Liver (tissue), 8 donors: ENCODE measurements at regions not wholly inside any gene's neighbourhood (a gene's known extent, or its start where the extent isn't known, plus 50 kb on each side); places are given as distances from the start of the nearest gene placed in this dataset.

Experiments used
- DNase-seq: peaks from one replicate; pipeline ENCODE4 v3.0.0-alpha.2; 2017; ENCODE audit warnings: low spot score
- H3K27ac ChIP-seq, 2 donors: one replicate each; pipeline ENCODE4 v1.7.0; 2013; ENCODE audit warnings: inconsistent platforms in 2 of 2, low read length in 2 of 2, control low read depth in 1 of 2, low read depth in 1 of 2, mild to moderate bottlenecking in 1 of 2
- H3K27me3 ChIP-seq, 4 donors: one replicate each; pipeline versions ENCODE4 v1.6.1 to v1.7.0; 2013; ENCODE audit warnings: low read length in 3 of 4, inconsistent platforms in 1 of 4, mild to moderate bottlenecking in 1 of 4, moderate library complexity in 1 of 4; ENCODE audit not compliant: control insufficient read depth in 4 of 4, insufficient read depth in 4 of 4
- H3K36me3 ChIP-seq, 4 donors: one replicate each; pipeline versions ENCODE4 v1.6.1 to v1.7.0; 2013; ENCODE audit warnings: low read length in 3 of 4, mild to moderate bottlenecking in 3 of 4, low read depth in 1 of 4, moderate library complexity in 1 of 4; ENCODE audit not compliant: control insufficient read depth in 4 of 4, insufficient read depth in 3 of 4
- H3K4me1 ChIP-seq, 4 donors: one replicate each; pipeline versions ENCODE4 v1.6.1 to v1.7.0; 2013; ENCODE audit warnings: low read length in 3 of 4, mild to moderate bottlenecking in 3 of 4, moderate library complexity in 1 of 4; ENCODE audit not compliant: control insufficient read depth in 4 of 4, insufficient read depth in 4 of 4
- H3K4me3 ChIP-seq, 3 donors: one replicate each; pipeline versions ENCODE4 v1.6.1 to v1.7.0; 2013; ENCODE audit warnings: low read length in 3 of 3, control low read depth in 1 of 3, low read depth in 1 of 3, mild to moderate bottlenecking in 1 of 3
- H3K9ac ChIP-seq, 2 donors: one replicate each; pipeline ENCODE4 v1.7.0; 2013; ENCODE audit warnings: low read length in 2 of 2, mild to moderate bottlenecking in 2 of 2, moderate library complexity in 2 of 2, control low read depth in 1 of 2, low read depth in 1 of 2
- H3K9me3 ChIP-seq, 4 donors: one replicate each; pipeline versions ENCODE4 v1.6.1 to v1.7.0; 2013; ENCODE audit warnings: low read length in 3 of 4; ENCODE audit not compliant: control insufficient read depth in 4 of 4
- EGR1 ChIP-seq, 2 donors: IDR thresholded peaks; 2 replicates each; pipeline ENCODE4 v1.6.1; 2016 to 2018; ENCODE audit warnings: antibody characterized with exemption in 2 of 2, low read depth in 2 of 2
- FOXA1 ChIP-seq: IDR thresholded peaks from 2 replicates; pipeline ENCODE4 v1.6.1; 2016; ENCODE audit warnings: antibody characterized with exemption
- FOXA2 ChIP-seq: IDR thresholded peaks from 2 replicates; pipeline ENCODE4 v1.6.1; 2016; ENCODE audit warnings: antibody characterized with exemption
- GABPA ChIP-seq, 2 donors: IDR thresholded peaks in 1 of 2; conservative IDR thresholded peaks in 1 of 2; 2 replicates each; pipeline ENCODE4 v1.6.1; 2016; ENCODE audit warnings: antibody characterized with exemption in 2 of 2, mild to moderate bottlenecking in 1 of 2, moderate library complexity in 1 of 2
- HNF4A ChIP-seq, 2 donors: conservative IDR thresholded peaks; 2 replicates each; pipeline ENCODE4 v1.6.1; 2016; ENCODE audit warnings: antibody characterized with exemption in 2 of 2, mild to moderate bottlenecking in 2 of 2
- HNF4G ChIP-seq: IDR thresholded peaks from 2 replicates; pipeline ENCODE4 v1.6.1; 2016; ENCODE audit warnings: antibody characterized with exemption
- JUND ChIP-seq, 2 donors: IDR thresholded peaks; 2 replicates each; pipeline ENCODE4 v1.6.1; 2016; ENCODE audit warnings: antibody characterized with exemption in 2 of 2
- NR2F2 ChIP-seq: IDR thresholded peaks from 2 replicates; pipeline ENCODE4 v1.6.1; 2016; ENCODE audit warnings: antibody characterized with exemption
- RAD21 ChIP-seq, 2 donors: IDR thresholded peaks; 2 replicates each; pipeline ENCODE4 v1.6.1; 2016; ENCODE audit warnings: antibody characterized with exemption in 2 of 2, mild to moderate bottlenecking in 2 of 2
- RXRA ChIP-seq, 2 donors: IDR thresholded peaks; 2 replicates each; pipeline ENCODE4 v1.6.1; 2017 to 2018; ENCODE audit warnings: antibody characterized with exemption in 2 of 2, mild to moderate bottlenecking in 1 of 2
- SP1 ChIP-seq: IDR thresholded peaks from 2 replicates; pipeline ENCODE4 v1.6.1; 2018; ENCODE audit warnings: antibody characterized with exemption, mild to moderate bottlenecking
- TAF1 ChIP-seq: conservative IDR thresholded peaks from 2 replicates; pipeline ENCODE4 v1.6.1; 2016; ENCODE audit warnings: antibody characterized with exemption, mild to moderate bottlenecking
- YY1 ChIP-seq: IDR thresholded peaks from 2 replicates; pipeline ENCODE4 v1.6.1; 2016; ENCODE audit warnings: antibody characterized with exemption, mild to moderate bottlenecking
- WGBS: extraction: QIAGEN DNeasy Blood & Tissue Kit; methylation state at CpG from one replicate; pipeline ENCODE4 v1.1.7; 2013; 5-methylcytosine and 5-hydroxymethylcytosine counted together
- TF ChIP-seq, protein P1 (sequence below): IDR thresholded peaks from 2 replicates; pipeline ENCODE4 v1.6.1; 2016; ENCODE audit warnings: antibody characterized with exemption
- TF ChIP-seq, protein P2 (sequence below): fragments of 150-350 bp; IDR thresholded peaks from 2 replicates; pipeline ENCODE4 v1.5.1; 2017; ENCODE audit warnings: improper control_type of control experiment, low read depth, low read length; ENCODE audit not compliant: missing input control
- TF ChIP-seq, protein P3 (sequence below): IDR thresholded peaks from 2 replicates; pipeline ENCODE4 v1.6.1; 2016; ENCODE audit warnings: antibody characterized with exemption
- TF ChIP-seq, protein P4 (sequence below): IDR thresholded peaks from 2 replicates; pipeline ENCODE4 v1.6.1; 2016; ENCODE audit warnings: antibody characterized with exemption, mild to moderate bottlenecking
- TF ChIP-seq, protein P5 (sequence below): IDR thresholded peaks from 2 replicates; pipeline ENCODE4 v1.6.1; 2016; ENCODE audit warnings: antibody characterized with exemption
- donor health status: healthy.
- donor health status: healthy.
- donor health status: healthy.
- donor health status: healthy.
- donor health status: healthy.

DNA sequence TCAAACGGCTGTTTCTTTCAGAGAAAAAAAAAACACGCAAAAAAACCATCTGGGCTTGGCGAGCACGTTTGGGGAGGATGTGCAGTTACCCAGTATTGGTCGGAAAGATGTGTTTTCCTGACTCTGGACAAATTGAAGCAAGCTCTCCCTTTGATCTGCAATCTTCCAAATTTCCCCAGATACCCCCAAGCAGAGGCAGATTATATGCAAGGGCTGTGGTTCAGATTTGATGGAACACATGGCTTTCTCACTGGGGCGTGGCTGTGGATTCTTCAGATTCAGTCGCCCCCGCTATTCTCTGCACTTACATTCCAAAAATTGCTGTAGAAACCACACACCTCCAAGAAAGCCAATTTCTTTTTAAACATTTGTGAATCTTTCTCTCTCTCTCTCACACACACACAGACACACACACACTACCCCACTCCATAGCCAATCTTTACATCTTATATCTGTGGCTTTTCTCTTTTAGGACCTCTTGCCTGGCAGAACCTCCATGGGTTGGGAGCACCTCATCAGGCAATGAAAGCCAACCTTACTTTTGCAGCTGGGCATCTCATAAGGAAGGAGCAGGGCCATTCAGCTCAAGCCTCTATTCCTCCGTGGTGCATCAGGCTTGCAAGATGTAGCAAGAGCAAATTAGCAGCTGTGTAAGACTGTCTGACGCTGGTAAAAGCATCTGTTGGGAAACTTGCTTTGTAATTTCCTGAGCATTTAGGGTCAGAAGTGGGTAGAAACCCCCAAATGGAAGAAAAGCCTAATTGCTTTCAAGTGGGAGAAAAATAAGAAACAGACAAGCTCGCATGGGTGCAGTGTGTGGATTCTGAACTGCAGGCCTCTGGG, 103.9 kb upstream of the FAM20A start (continued):
- TF ChIP-seq TAF1 (no peak), GABPA (IDR thresholded peaks at IDR 0.05 in 1 of 2, conservative IDR thresholded peaks at IDR 0.05 in 1 of 2) (no peak), RXRA (IDR thresholded peaks at IDR 0.05) (no peak), HNF4G (no peak), NR2F2 (no peak), HNF4A (conservative IDR thresholded peaks at IDR 0.05) (no peak), SP1 (no peak), EGR1 (IDR thresholded peaks at IDR 0.05; ENCODE audit: low read depth in 2 of 2) (no peak), FOXA2 (no peak), YY1 (no peak)
- TF ChIP-seq, protein P1, sequence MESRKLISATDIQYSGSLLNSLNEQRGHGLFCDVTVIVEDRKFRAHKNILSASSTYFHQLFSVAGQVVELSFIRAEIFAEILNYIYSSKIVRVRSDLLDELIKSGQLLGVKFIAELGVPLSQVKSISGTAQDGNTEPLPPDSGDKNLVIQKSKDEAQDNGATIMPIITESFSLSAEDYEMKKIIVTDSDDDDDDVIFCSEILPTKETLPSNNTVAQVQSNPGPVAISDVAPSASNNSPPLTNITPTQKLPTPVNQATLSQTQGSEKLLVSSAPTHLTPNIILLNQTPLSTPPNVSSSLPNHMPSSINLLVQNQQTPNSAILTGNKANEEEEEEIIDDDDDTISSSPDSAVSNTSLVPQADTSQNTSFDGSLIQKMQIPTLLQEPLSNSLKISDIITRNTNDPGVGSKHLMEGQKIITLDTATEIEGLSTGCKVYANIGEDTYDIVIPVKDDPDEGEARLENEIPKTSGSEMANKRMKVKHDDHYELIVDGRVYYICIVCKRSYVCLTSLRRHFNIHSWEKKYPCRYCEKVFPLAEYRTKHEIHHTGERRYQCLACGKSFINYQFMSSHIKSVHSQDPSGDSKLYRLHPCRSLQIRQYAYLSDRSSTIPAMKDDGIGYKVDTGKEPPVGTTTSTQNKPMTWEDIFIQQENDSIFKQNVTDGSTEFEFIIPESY, result no peak

DNA sequence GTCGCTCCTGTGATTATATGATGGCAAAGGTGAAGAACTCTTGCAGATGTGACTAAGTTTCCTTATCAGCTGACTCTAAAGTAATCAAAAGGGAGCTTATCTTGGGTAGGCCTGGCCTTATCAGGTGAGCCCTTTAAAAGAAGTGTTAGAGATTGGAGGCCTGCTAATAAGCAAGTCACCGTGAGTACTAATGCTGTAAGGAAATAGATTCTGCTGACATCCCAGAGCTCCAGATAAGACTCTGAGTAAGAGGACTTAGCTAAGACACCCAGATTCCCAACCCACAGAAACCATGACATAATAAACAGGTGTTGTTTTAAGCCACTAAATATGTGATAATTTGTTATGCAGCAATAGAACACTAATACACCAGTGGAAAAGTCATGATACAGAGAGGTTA, 99.9 kb upstream of the FAM20A start:
- DNase-seq, result no peak
- no peak for TF ChIP-seq NR2F2
- WGBS, result 89% methylated on average over 2 of the region's 2 CpGs
- Histone ChIP-seq H3K4me3 (no peak overlapping the region), H3K4me1 (no peaks in the 10 kb centered on the region), H3K9me3 (no peaks in the 10 kb centered on the region), H3K27me3 (no peaks in the 10 kb centered on the region), H3K9ac (no peak overlapping the region), H3K36me3 (no peaks in the 10 kb centered on the region), H3K27ac (no peak overlapping the region)

DNA sequence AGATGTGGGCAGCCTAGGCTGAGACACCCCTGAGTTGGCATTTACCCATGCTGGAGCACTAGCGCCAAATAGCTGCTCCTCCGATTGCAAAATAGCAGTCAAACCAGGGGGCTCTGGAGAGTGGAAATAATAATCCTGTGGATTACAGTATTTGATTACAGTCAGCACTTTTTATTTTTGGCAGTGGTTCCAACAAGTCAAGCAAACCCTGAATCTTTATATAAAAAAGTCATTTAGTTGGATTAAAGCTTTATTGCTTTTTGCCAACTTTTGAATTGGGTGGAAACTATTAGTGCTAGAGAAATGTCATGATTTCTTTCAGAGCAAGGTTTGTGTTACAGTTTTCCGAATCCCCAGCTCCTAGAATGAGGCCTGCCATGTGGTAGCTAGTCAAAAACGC, 99.3 kb upstream of the FAM20A start:
- Histone ChIP-seq H3K4me1 (no peaks in the 10 kb centered on the region), H3K27me3 (no peaks in the 10 kb centered on the region), H3K9me3 (no peaks in the 10 kb centered on the region), H3K9ac (no peak overlapping the region), H3K36me3 (no peaks in the 10 kb centered on the region), H3K4me3 (no peak overlapping the region), H3K27ac (no peak overlapping the region)
- WGBS, result 89% methylated on average over 4 of the region's 4 CpGs
- DNase-seq, result no peak
- TF ChIP-seq, protein P2, sequence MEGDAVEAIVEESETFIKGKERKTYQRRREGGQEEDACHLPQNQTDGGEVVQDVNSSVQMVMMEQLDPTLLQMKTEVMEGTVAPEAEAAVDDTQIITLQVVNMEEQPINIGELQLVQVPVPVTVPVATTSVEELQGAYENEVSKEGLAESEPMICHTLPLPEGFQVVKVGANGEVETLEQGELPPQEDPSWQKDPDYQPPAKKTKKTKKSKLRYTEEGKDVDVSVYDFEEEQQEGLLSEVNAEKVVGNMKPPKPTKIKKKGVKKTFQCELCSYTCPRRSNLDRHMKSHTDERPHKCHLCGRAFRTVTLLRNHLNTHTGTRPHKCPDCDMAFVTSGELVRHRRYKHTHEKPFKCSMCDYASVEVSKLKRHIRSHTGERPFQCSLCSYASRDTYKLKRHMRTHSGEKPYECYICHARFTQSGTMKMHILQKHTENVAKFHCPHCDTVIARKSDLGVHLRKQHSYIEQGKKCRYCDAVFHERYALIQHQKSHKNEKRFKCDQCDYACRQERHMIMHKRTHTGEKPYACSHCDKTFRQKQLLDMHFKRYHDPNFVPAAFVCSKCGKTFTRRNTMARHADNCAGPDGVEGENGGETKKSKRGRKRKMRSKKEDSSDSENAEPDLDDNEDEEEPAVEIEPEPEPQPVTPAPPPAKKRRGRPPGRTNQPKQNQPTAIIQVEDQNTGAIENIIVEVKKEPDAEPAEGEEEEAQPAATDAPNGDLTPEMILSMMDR, result no peak
- TF ChIP-seq TAF1, result no peak
- TF ChIP-seq YY1, result no peak
- no peak for TF ChIP-seq NR2F2
- TF ChIP-seq, protein P1, result no peak
- TF ChIP-seq, protein P3, sequence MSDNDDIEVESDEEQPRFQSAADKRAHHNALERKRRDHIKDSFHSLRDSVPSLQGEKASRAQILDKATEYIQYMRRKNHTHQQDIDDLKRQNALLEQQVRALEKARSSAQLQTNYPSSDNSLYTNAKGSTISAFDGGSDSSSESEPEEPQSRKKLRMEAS, result no peak
- TF ChIP-seq GABPA (IDR thresholded peaks at IDR 0.05 in 1 of 2, conservative IDR thresholded peaks at IDR 0.05 in 1 of 2), result no peak
- TF ChIP-seq EGR1 (IDR thresholded peaks at IDR 0.05; ENCODE audit: low read depth in 2 of 2), result no peak
- TF ChIP-seq, protein P4, sequence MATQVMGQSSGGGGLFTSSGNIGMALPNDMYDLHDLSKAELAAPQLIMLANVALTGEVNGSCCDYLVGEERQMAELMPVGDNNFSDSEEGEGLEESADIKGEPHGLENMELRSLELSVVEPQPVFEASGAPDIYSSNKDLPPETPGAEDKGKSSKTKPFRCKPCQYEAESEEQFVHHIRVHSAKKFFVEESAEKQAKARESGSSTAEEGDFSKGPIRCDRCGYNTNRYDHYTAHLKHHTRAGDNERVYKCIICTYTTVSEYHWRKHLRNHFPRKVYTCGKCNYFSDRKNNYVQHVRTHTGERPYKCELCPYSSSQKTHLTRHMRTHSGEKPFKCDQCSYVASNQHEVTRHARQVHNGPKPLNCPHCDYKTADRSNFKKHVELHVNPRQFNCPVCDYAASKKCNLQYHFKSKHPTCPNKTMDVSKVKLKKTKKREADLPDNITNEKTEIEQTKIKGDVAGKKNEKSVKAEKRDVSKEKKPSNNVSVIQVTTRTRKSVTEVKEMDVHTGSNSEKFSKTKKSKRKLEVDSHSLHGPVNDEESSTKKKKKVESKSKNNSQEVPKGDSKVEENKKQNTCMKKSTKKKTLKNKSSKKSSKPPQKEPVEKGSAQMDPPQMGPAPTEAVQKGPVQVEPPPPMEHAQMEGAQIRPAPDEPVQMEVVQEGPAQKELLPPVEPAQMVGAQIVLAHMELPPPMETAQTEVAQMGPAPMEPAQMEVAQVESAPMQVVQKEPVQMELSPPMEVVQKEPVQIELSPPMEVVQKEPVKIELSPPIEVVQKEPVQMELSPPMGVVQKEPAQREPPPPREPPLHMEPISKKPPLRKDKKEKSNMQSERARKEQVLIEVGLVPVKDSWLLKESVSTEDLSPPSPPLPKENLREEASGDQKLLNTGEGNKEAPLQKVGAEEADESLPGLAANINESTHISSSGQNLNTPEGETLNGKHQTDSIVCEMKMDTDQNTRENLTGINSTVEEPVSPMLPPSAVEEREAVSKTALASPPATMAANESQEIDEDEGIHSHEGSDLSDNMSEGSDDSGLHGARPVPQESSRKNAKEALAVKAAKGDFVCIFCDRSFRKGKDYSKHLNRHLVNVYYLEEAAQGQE, result no peak
- TF ChIP-seq FOXA1, result no peak
- no peak for TF ChIP-seq HNF4G
- TF ChIP-seq, protein P5, sequence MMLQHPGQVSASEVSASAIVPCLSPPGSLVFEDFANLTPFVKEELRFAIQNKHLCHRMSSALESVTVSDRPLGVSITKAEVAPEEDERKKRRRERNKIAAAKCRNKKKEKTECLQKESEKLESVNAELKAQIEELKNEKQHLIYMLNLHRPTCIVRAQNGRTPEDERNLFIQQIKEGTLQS, result no peak
- no peak for TF ChIP-seq RXRA (IDR thresholded peaks at IDR 0.05)
- no peak for TF ChIP-seq RAD21 (IDR thresholded peaks at IDR 0.05)
- TF ChIP-seq HNF4A (conservative IDR thresholded peaks at IDR 0.05), result no peak
- no peak for TF ChIP-seq JUND (IDR thresholded peaks at IDR 0.05)
- no peak for TF ChIP-seq SP1
- TF ChIP-seq FOXA2, result no peak
